ENCODE measurements at regions not wholly inside any gene's neighbourhood (a gene's known extent, or its start where the extent isn't known, plus 50 kb on each side); places are given as distances from the start of the nearest gene placed in this dataset.
"Not testable (repeated sequence)": the region's sequence is repeated elsewhere in the genome, so short reads cannot be mapped to it uniquely, and the experiment has no call there.

DNA sequence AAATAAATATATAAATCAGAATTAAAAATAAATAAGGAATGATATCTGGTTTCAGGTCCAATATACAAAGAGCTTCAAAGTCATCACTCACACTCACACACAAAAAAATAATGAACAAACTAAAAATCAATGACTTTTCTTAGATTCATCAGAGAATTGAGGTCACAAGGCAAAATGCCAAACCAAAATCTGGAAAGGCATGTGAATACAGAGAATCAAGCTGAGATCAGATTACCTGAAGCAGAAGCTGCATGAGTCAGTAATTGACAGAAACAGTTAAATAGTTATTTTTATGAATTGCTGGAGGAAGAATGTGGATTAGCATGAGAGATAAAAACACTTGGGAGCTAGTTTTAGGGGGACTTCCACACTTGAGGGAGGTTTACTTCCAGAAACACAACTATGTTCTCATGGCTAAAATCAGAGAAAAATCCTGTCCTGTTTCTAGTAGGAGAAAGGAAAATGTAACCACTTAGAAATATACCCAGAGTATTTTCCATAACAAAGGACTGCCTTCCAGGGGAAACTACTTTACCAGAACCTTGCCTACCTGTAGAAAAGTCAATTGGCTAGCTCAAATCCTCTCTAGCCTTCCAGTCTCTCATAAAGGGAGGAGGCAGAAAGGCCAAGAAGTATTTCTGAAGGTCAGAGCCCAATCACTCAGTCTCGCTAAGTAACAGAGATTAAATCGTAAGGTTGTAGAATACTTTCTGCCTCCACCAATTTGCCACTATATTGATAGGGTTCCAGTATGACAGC is 536.6 kb upstream of the NR5A2 start:
- no peak for DNase-seq (ENCODE audit: extremely low read depth, insufficient read length)
- Histone ChIP-seq H3K27me3 (replicated peaks; ENCODE audit: control insufficient read depth, insufficient read depth, low read length) (no peaks in the 10 kb centered on the region), H3K4me3 (replicated peaks; ENCODE audit: low read depth, low read length) (no peak overlapping the region), H3K36me3 (ENCODE audit: control insufficient read depth, insufficient read depth, low read length) (no peaks in the 10 kb centered on the region)
- TF ChIP-seq, protein P1, sequence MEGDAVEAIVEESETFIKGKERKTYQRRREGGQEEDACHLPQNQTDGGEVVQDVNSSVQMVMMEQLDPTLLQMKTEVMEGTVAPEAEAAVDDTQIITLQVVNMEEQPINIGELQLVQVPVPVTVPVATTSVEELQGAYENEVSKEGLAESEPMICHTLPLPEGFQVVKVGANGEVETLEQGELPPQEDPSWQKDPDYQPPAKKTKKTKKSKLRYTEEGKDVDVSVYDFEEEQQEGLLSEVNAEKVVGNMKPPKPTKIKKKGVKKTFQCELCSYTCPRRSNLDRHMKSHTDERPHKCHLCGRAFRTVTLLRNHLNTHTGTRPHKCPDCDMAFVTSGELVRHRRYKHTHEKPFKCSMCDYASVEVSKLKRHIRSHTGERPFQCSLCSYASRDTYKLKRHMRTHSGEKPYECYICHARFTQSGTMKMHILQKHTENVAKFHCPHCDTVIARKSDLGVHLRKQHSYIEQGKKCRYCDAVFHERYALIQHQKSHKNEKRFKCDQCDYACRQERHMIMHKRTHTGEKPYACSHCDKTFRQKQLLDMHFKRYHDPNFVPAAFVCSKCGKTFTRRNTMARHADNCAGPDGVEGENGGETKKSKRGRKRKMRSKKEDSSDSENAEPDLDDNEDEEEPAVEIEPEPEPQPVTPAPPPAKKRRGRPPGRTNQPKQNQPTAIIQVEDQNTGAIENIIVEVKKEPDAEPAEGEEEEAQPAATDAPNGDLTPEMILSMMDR (IDR thresholded peaks at IDR 0.05; ENCODE audit: insufficient read depth, low read length, poor library complexity, severe bottlenecking): no peak

DNA sequence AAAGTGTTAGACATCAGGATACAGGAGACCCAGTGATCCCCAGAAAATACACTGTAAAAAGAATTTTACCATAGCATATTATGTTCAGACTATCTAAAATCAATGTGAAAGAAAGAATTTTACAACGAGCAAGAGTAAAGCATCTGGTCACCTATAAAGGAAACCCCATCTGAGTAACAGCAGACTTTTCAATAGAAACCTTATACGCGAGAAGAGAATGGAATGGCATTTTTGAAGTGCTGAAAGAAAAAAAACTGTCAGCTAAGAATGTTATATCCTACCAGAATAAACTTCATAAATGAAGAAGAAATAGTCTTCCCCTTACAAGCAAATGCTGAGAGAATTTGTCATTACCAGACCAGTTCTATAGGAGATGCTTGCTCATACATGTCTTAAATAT is 532.1 kb upstream of the NR5A2 start:
- Histone ChIP-seq H3K4me3 (replicated peaks; ENCODE audit: low read depth, low read length) (no peak overlapping the region), H3K36me3 (ENCODE audit: control insufficient read depth, insufficient read depth, low read length) (no peaks in the 10 kb centered on the region), H3K27me3 (replicated peaks; ENCODE audit: control insufficient read depth, insufficient read depth, low read length) (no peaks in the 10 kb centered on the region)
- no peak for DNase-seq (ENCODE audit: extremely low read depth, insufficient read length)
- TF ChIP-seq, protein P1 (IDR thresholded peaks at IDR 0.05; ENCODE audit: insufficient read depth, low read length, poor library complexity, severe bottlenecking): no peak

DNA sequence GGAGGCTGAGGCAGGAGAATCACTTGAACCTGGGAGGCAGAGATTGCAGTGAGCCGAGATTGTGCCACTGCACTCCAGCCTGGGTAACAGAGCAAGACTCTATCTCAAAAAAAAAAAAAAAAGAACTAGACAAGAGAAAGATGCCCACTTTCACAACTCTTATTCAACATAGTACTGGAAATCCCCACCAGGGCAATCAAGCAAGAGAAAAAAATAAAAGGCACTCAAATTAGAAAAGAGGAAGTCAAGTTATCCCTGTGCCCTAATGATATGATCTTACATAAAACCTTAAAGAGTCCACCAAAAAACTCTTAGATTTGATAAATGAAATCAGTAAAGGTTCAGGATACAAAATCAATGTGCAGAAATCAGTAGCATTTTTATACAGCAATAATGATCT is 528.7 kb upstream of the NR5A2 start:
- not testable (repeated sequence) for H3K36me3 ChIP-seq (ENCODE audit: control insufficient read depth, insufficient read depth, low read length); H3K4me3 ChIP-seq (replicated peaks; ENCODE audit: low read depth, low read length); H3K27me3 ChIP-seq (replicated peaks; ENCODE audit: control insufficient read depth, insufficient read depth, low read length)
- DNase-seq (ENCODE audit: extremely low read depth, insufficient read length): peak; percentile 31

- Histone ChIP-seq H3K4me3 (replicated peaks; ENCODE audit: low read depth, low read length) (no peak overlapping the region), H3K36me3 (ENCODE audit: control insufficient read depth, insufficient read depth, low read length) (no peaks in the 10 kb centered on the region), H3K27me3 (replicated peaks; ENCODE audit: control insufficient read depth, insufficient read depth, low read length) (no peaks in the 10 kb centered on the region)
- DNase-seq (ENCODE audit: extremely low read depth, insufficient read length): no peak
- TF ChIP-seq, protein P1 (IDR thresholded peaks at IDR 0.05; ENCODE audit: insufficient read depth, low read length, poor library complexity, severe bottlenecking): no peak
Measured at GRCh38 chr1:199508072-199508471, 519.4 kb upstream of the NR5A2 start.

GRCh38 chr1:199508653-199509052 is 518.9 kb upstream of the NR5A2 start:
- DNase-seq (ENCODE audit: extremely low read depth, insufficient read length): no peak
- Histone ChIP-seq H3K36me3 (ENCODE audit: control insufficient read depth, insufficient read depth, low read length) (no peaks in the 10 kb centered on the region), H3K27me3 (replicated peaks; ENCODE audit: control insufficient read depth, insufficient read depth, low read length) (no peaks in the 10 kb centered on the region), H3K4me3 (replicated peaks; ENCODE audit: low read depth, low read length) (no peak overlapping the region)
- TF ChIP-seq, protein P1 (IDR thresholded peaks at IDR 0.05; ENCODE audit: insufficient read depth, low read length, poor library complexity, severe bottlenecking): no peak

DNA sequence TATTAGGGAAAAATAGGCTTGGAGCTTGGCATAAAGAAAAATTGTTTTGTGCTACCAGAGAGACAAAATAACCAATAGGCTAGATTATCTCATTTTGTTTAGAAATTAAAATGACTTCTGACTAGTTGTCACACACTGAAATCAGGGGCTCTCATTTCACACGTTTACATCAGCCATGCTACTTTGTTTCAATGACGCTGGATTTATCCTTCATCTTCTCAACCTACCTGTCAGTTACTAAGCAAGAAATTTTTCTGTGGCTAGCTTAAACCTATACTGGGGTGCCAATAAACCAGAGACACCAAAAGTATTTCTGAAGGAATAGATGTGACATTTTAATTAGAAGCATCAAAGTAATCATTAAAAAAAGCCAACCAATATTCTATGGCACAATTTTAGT is 518.1 kb upstream of the NR5A2 start:
- Histone ChIP-seq H3K27me3 (replicated peaks; ENCODE audit: control insufficient read depth, insufficient read depth, low read length) (no peaks in the 10 kb centered on the region), H3K36me3 (ENCODE audit: control insufficient read depth, insufficient read depth, low read length) (no peaks in the 10 kb centered on the region), H3K4me3 (replicated peaks; ENCODE audit: low read depth, low read length) (no peak overlapping the region)
- DNase-seq (ENCODE audit: extremely low read depth, insufficient read length): no peak
- TF ChIP-seq, protein P1 (IDR thresholded peaks at IDR 0.05; ENCODE audit: insufficient read depth, low read length, poor library complexity, severe bottlenecking): no peak

Measured in GM06990 (cell line).